Transverse colon (tissue), 4 donors: ENCODE measurements at regions not wholly inside any gene's neighbourhood (a gene's known extent, or its start where the extent isn't known, plus 50 kb on each side); places are given as distances from the start of the nearest gene placed in this dataset.

Experiments
- DNase-seq: peaks from one replicate; pipeline ENCODE4 v3.0.0-alpha.2; 2019
- H3K27ac ChIP-seq, 4 donors: fragments of 200-600 bp; sonication (generic); 2 replicates each; pipeline ENCODE4 v1.5.1; 2016 to 2018; ENCODE audit warnings: inconsistent platforms in 4 of 4
- H3K27me3 ChIP-seq: fragments of 200-600 bp; sonication (generic); 2 replicates; pipeline ENCODE4 v1.5.1; 2017; ENCODE audit warnings: inconsistent platforms
- H3K36me3 ChIP-seq, 4 donors: fragments of 200-600 bp; sonication (generic); 2 replicates each; pipeline ENCODE4 v1.5.1; 2017 to 2019; ENCODE audit warnings: inconsistent platforms in 4 of 4
- H3K4me1 ChIP-seq, 4 donors: fragments of 200-600 bp; sonication (generic); 2 replicates each; pipeline ENCODE4 v1.5.1; 2017 to 2020; ENCODE audit warnings: inconsistent platforms in 4 of 4
- H3K4me3 ChIP-seq, 4 donors: fragments of 200-600 bp; sonication (generic); 1 replicate in 1 of 4; 2 replicates in 3 of 4; pipeline versions ENCODE4 v1.5.1 to v1.6.1; 2017 to 2019; ENCODE audit warnings: inconsistent platforms in 4 of 4
- H3K9me3 ChIP-seq, 2 donors: fragments of 200-600 bp; sonication (generic); 2 replicates each; pipeline ENCODE4 v1.5.1; 2017 to 2019; ENCODE audit warnings: inconsistent platforms in 2 of 2
- EP300 ChIP-seq: sonication (generic); formaldehyde crosslinking; IDR thresholded peaks from one replicate; pipeline ENCODE4 v1.6.1; 2017; ENCODE audit warnings: antibody characterized with exemption, low read depth
- POLR2A ChIP-seq: fragments of 450-650 bp; IDR thresholded peaks from one replicate; pipeline ENCODE4 v1.6.1; 2016; ENCODE audit warnings: antibody characterized with exemption, mild to moderate bottlenecking, moderate library complexity
- POLR2AphosphoS5 ChIP-seq, 3 donors: sonication (generic); formaldehyde crosslinking; IDR thresholded peaks; one replicate each; pipeline ENCODE4 v1.6.1; 2016; ENCODE audit warnings: antibody characterized with exemption in 3 of 3
- WGBS, 2 donors: methylation state at CpG; one replicate each; pipeline ENCODE4 v1.1.5; 2018; ENCODE audit warnings: low coverage in 1 of 2; 5-methylcytosine and 5-hydroxymethylcytosine counted together
- in situ Hi-C, 4 donors: fragments of 200-750 bp; cut with MboI; loops; one replicate each; pipeline versions ENCODE4 v1.15.0 to v1.15.1; 2017; ENCODE audit warnings: low sequenced_read_pairs in 3 of 4, low pct_ligation_motif_present in 1 of 4, low pct_unique_long_range_greater_than_20kb in 1 of 4
- intact Hi-C: fragments of 100-400 bp; cut with DNase I; formaldehyde crosslinking; loops from one replicate; pipeline ENCODE4 v1.15.1; 2023; ENCODE audit warnings: low total_unique reads
- TF ChIP-seq, protein P1 (sequence below), 5 experiments: fragments of 200-600 bp in 3 of 5; fragments of 450-650 bp in 2 of 5; sonication (generic) in 3 of 5; IDR thresholded peaks; 1 replicate in 2 of 5; 2 replicates in 3 of 5; pipeline ENCODE4 v1.5.1; 2016 to 2017; ENCODE audit warnings: antibody characterized with exemption in 5 of 5, inconsistent platforms in 3 of 5, mild to moderate bottlenecking in 2 of 5, moderate library complexity in 1 of 5

DNA sequence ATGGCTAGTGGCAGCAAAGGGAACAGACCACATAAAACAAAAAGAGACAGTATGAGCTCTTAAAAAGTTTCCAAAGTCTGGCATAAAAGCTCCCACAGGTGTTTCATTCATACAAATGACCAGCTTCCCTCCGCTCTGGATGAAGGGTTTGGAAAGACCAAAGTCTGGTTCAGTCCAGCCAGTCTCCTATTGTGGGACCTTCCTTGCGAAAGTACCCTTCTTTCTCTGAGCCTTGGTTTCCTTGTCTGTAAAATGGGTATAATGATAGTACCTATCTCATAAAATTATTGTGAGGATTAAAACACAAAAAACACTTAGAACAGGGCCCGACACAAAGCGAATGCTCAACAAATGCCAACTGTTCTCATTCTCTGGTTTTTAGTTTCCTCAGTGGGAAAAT is 77.2 kb downstream of the UNC5CL start:
- in situ Hi-C loops (no loop called here), intact Hi-C loops (no loop called here)
- Histone ChIP-seq H3K36me3 (no peaks in the 10 kb centered on the region), H3K4me1 (no peaks in the 10 kb centered on the region), H3K4me3 (no peak overlapping the region), H3K27me3 (no peaks in the 10 kb centered on the region), H3K9me3 (no peaks in the 10 kb centered on the region), H3K27ac (no peak overlapping the region)
- 80 to 97% methylated on average over 1 to 4 of the region's 4 CpGs for WGBS, 2 donors
- TF ChIP-seq EP300 (no peak), POLR2A (no peak), POLR2AphosphoS5 (IDR thresholded peaks at IDR 0.05) (no peak)
- TF ChIP-seq, protein P1, sequence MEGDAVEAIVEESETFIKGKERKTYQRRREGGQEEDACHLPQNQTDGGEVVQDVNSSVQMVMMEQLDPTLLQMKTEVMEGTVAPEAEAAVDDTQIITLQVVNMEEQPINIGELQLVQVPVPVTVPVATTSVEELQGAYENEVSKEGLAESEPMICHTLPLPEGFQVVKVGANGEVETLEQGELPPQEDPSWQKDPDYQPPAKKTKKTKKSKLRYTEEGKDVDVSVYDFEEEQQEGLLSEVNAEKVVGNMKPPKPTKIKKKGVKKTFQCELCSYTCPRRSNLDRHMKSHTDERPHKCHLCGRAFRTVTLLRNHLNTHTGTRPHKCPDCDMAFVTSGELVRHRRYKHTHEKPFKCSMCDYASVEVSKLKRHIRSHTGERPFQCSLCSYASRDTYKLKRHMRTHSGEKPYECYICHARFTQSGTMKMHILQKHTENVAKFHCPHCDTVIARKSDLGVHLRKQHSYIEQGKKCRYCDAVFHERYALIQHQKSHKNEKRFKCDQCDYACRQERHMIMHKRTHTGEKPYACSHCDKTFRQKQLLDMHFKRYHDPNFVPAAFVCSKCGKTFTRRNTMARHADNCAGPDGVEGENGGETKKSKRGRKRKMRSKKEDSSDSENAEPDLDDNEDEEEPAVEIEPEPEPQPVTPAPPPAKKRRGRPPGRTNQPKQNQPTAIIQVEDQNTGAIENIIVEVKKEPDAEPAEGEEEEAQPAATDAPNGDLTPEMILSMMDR (IDR thresholded peaks at IDR 0.05): no peak
- no peak for DNase-seq

DNA sequence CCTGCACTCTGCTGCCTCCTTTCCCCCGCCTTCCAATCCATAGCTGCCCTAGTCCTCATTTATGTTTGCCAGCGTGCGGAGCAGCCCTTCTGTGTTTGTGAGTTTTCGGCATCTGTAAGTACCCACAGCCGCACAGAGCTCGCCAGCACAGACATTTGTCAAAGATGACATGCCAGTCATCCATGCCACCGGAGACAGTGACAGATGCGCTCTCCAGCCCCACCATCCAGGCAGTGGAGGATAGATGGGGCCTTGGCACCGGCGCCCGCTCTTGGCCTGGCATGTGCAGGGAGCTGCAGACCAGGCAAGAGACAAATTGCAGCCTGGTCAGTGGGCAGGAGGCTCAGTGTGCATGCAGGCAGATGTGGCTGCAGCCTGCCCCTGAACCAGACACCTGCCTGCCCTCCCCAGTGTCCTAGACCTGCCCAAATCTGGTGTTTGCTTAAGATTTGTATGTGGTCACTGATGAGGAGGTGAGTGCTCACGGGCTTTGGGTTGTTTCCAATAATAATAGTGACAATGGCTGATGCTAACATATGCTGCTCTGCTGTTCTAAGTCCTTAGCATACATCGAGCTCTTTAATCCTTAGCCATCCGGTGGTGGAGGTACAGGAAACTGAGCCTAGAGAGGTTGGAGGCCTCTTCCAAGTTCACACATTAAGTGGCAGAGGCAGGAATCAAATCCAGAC is 78.1 kb downstream of the UNC5CL start:
- in situ Hi-C loops: no loop called here
- no peaks in the 10 kb centered on the region for H3K36me3 ChIP-seq

DNA sequence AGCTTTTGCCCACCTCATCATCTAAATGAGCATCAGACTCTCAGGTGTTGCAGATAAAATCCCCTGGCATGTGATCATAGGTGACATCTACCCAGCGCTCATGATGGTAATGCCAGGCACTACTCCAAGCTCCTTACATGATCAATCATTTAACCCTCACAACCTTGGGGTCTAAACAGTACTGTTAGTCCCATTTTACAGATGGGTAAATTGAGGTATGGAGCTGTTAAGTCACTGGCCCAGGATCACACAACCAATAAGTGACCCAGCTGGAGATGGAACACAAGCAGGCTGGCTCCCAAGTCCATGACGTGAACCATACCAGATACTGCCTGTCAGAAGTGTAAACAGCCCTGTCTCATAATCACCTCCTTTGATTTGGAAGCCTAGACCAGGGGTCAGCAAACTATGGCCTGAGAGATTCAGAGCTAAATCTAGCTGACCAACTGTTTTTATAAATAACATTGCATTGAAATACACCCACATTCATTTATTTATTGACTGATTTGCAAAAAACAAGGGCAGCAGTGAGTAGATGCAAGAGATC is 79.2 kb downstream of the UNC5CL start:
- DNase-seq: no peak
- in situ Hi-C loops: no loop called here
- no peaks in the 10 kb centered on the region for H3K4me1 ChIP-seq
- WGBS, 2 donors: 80% methylated on average over 2 of the region's 2 CpGs; no CpG with 5 or more reads in 1 of the 2 donors
- H3K36me3 ChIP-seq: no peaks in the 10 kb centered on the region
- H3K4me3 ChIP-seq: no peak overlapping the region
- H3K27ac ChIP-seq: no peak overlapping the region
- H3K9me3 ChIP-seq: no peaks in the 10 kb centered on the region
- no peaks in the 10 kb centered on the region for H3K27me3 ChIP-seq
- TF ChIP-seq, protein P1 (IDR thresholded peaks at IDR 0.05): no peak
- no peak for TF ChIP-seq POLR2AphosphoS5 (IDR thresholded peaks at IDR 0.05)
- no peak for TF ChIP-seq EP300
- no peak for TF ChIP-seq POLR2A
- intact Hi-C loops: no loop called here

More for the DNA sequence above, 78.1 kb downstream of the UNC5CL start:
- DNase-seq: no peak
- TF ChIP-seq EP300: no peak
- no peak for TF ChIP-seq POLR2A
- no peak for TF ChIP-seq POLR2AphosphoS5 (IDR thresholded peaks at IDR 0.05)
- TF ChIP-seq, protein P1 (IDR thresholded peaks at IDR 0.05): no peak
- WGBS, 2 donors: 81 to 91% methylated on average over 3 to 14 of the region's 14 CpGs
- intact Hi-C loops: no loop called here
- Histone ChIP-seq H3K4me3 (no peak overlapping the region), H3K9me3 (no peaks in the 10 kb centered on the region), H3K27me3 (no peaks in the 10 kb centered on the region), H3K4me1 (no peaks in the 10 kb centered on the region), H3K27ac (no peak overlapping the region)

DNA sequence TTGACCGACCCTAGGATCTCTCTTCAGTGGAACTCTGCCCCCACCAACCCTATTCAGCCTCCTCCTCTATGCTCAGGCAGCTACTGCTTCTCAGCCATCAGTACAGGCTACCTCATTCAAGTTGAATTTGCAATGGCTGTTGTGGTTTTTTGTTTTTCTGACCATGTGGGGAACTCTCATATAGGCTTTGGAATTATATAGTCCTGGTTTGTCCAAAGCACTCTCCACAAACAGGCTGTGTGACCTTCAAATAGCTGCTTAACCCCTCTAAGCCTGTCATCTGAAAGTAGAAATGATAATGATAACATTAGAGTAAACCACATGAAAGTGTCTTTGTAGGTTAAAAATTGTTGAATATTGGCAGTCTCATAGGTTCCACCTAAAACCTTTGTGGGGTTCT is 80.3 kb downstream of the UNC5CL start:
- no peak overlapping the region for H3K27ac ChIP-seq
- in situ Hi-C loops: no loop called here

More for the DNA sequence above, 80.3 kb downstream of the UNC5CL start:
- no peak for DNase-seq
- Histone ChIP-seq H3K36me3 (no peaks in the 10 kb centered on the region), H3K27me3 (no peaks in the 10 kb centered on the region), H3K4me1 (no peaks in the 10 kb centered on the region), H3K9me3 (no peaks in the 10 kb centered on the region), H3K4me3 (no peak overlapping the region)
- 91% methylated on average over 1 of the region's 1 CpG; no CpG with 5 or more reads in 1 of the 2 donors for WGBS, 2 donors
- TF ChIP-seq, protein P1 (IDR thresholded peaks at IDR 0.05): no peak
- TF ChIP-seq EP300 (no peak), POLR2AphosphoS5 (IDR thresholded peaks at IDR 0.05) (no peak), POLR2A (no peak)
- intact Hi-C loops: no loop called here
